ENCODE measurements at regions not wholly inside any gene's neighbourhood (a gene's known extent, or its start where the extent isn't known, plus 50 kb on each side); places are given as distances from the start of the nearest gene placed in this dataset.

DNA sequence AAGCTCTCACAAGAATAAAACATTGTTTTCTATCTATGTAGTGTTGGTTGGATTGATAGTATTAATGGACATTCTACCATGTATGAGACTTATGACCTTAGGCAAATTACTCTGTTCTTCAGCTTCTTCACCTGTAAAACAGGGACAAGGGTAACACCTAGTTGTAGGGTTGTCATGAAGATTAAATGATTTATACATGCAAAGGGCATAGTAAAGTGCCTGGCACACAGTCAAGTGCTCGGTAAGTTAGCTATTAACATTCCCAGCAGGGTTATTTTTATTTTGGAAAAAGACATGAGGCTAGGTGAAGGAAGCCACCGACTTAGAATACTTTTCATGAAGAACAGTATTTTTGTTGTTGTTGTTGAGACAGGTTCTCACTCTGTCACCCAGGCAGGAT lies 71.2 kb upstream of the PLXNC1 start:
- Histone ChIP-seq H2AFZ (no peak overlapping the region), H3K9me3 (ENCODE audit: low read depth) (no peaks in the 10 kb centered on the region), H3K9ac (no peak overlapping the region), H3K27me3 (replicated peaks; ENCODE audit: insufficient read depth) (no peaks in the 10 kb centered on the region), H3K9me2 (ENCODE audit: insufficient read depth) (no peaks in the 10 kb centered on the region), H3F3A (ENCODE audit: insufficient read depth) (peaks cover 9% of the 10 kb centered on the region; the same call in 1 of the 2 replicates), H3K79me2 (ENCODE audit: insufficient read depth) (no peaks in the 10 kb centered on the region), H3K4me1 (ENCODE audit: insufficient read depth) (peaks cover 22% of the 10 kb centered on the region), H3K36me3 (ENCODE audit: low read depth) (no peaks in the 10 kb centered on the region), H4K20me1 (ENCODE audit: insufficient read depth) (no peaks in the 10 kb centered on the region), H3K4me3 (no peak overlapping the region), H3K27ac (no peak overlapping the region), H3K4me2 (ENCODE audit: unreplicated experiment) (no peak overlapping the region)
- DNase-seq = no peak
- 38 to 47% methylated on average over 2 of the region's 2 CpGs for WGBS, 2 experiments (ENCODE audit: low coverage in 1 of 2, low lambda C conversion rate in 2 of 2, missing lambda C conversion rate in 2 of 2)
- in situ Hi-C loops (cut with MboI) = no loop called here
- TF ChIP-seq EZH2phosphoT487 (IDR thresholded peaks at IDR 0.05; ENCODE audit: insufficient read depth, low read depth) = no peak
- no peak for TF ChIP-seq EZH2 (IDR thresholded peaks at IDR 0.05; ENCODE audit: insufficient read depth, poor library complexity, severe bottlenecking)

DNA sequence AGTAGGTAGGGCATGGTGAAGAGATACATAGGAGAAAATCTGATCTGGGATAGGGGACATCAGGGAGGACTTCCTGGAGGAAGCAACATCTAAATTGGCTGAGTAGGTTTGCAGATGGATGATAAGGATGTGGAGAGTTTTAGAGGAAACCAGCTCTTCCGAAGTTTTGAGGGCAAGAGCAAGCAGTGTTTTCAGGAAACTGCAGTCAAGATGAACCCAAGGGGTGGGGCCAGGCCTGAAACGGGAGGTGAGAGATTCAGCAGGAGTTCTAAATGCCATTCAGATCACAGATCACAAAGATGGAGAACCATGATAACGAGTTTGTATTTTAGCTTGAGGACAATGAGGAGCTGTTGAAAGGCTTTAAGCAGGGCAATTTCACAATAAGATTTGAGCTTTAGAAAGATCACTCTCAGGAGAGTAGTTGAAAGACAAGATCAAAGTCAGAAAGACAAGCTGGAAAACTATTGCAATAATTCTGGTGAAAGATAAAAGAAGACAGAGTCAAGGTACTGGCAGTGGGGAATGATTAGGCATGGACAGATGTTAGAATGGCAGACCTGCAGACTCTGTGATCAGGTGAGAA lies 70.1 kb upstream of the PLXNC1 start:
- H3K9ac ChIP-seq = no peak overlapping the region
- H3K9me2 ChIP-seq (ENCODE audit: insufficient read depth) = no peaks in the 10 kb centered on the region
- 51 to 54% methylated on average over 3 of the region's 3 CpGs for WGBS, 2 experiments (ENCODE audit: low coverage in 1 of 2, low lambda C conversion rate in 2 of 2, missing lambda C conversion rate in 2 of 2)
- TF ChIP-seq EZH2phosphoT487 (IDR thresholded peaks at IDR 0.05; ENCODE audit: insufficient read depth, low read depth) = no peak
- TF ChIP-seq EZH2 (IDR thresholded peaks at IDR 0.05; ENCODE audit: insufficient read depth, poor library complexity, severe bottlenecking) = no peak
- H3K79me2 ChIP-seq (ENCODE audit: insufficient read depth) = no peaks in the 10 kb centered on the region
- H3K27me3 ChIP-seq (replicated peaks; ENCODE audit: insufficient read depth) = no peaks in the 10 kb centered on the region
- H3K4me2 ChIP-seq (ENCODE audit: unreplicated experiment) = no peak overlapping the region
- H3K4me1 ChIP-seq (ENCODE audit: insufficient read depth) = peaks cover 22% of the 10 kb centered on the region
- H2AFZ ChIP-seq = no peak overlapping the region
- no peak for DNase-seq
- no peak overlapping the region for H3K4me3 ChIP-seq
- H3F3A ChIP-seq (ENCODE audit: insufficient read depth) = peaks cover 9% of the 10 kb centered on the region; the same call in 1 of the 2 replicates
- H3K27ac ChIP-seq = no peak overlapping the region
- no peaks in the 10 kb centered on the region for H4K20me1 ChIP-seq (ENCODE audit: insufficient read depth)
- H3K9me3 ChIP-seq (ENCODE audit: low read depth) = no peaks in the 10 kb centered on the region
- H3K36me3 ChIP-seq (ENCODE audit: low read depth) = no peaks in the 10 kb centered on the region
- in situ Hi-C loops (cut with MboI) = no loop called here

DNA sequence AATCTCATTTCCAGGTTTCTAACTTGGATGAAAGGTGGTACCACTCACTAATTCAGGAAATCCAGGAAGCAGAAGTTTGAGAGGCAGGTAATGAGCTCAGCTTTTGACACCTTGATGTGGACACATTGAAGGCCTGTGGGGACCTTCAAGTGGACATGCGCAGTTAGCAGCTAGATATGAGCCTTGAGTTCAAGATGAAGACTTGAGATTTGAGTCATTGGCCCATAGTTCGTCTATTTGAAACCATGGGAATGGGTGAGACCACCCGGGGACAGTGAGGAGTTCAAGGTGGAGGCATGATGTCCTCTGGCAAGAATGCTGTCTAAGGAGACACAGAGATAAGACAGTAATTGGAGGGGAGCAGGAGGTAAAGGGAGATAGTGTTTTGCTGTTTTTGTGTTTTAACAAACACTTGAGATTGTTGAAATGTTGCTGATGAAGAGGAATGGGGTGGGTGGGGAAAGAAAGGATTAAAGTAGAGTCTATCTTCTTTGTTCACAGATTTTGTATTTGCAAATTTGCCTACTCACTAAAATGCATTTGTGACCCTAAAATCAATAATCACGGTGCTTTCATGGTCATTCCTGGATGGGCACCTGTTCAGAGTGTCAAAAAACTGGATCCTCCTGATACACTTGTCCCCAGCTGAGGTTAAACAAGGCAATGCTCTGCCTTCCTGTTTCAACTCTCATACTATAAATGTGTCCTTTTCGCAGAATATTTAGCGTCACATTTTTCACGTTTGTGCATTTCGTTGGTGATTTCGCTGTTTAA lies 69.5 kb upstream of the PLXNC1 start:
- DNase-seq = no peak
- TF ChIP-seq EZH2phosphoT487 (IDR thresholded peaks at IDR 0.05; ENCODE audit: insufficient read depth, low read depth) (no peak), EZH2 (IDR thresholded peaks at IDR 0.05; ENCODE audit: insufficient read depth, poor library complexity, severe bottlenecking) (no peak)
- Histone ChIP-seq H3K9ac (no peak overlapping the region), H4K20me1 (ENCODE audit: insufficient read depth) (no peaks in the 10 kb centered on the region), H3K79me2 (ENCODE audit: insufficient read depth) (no peaks in the 10 kb centered on the region), H3K36me3 (ENCODE audit: low read depth) (no peaks in the 10 kb centered on the region), H3K9me3 (ENCODE audit: low read depth) (no peaks in the 10 kb centered on the region), H3K9me2 (ENCODE audit: insufficient read depth) (no peaks in the 10 kb centered on the region), H3K27me3 (replicated peaks; ENCODE audit: insufficient read depth) (no peaks in the 10 kb centered on the region), H3K27ac (no peak overlapping the region), H3K4me3 (no peak overlapping the region), H3K4me1 (ENCODE audit: insufficient read depth) (peaks cover 19% of the 10 kb centered on the region), H3K4me2 (ENCODE audit: unreplicated experiment) (no peak overlapping the region), H2AFZ (no peak overlapping the region), H3F3A (ENCODE audit: insufficient read depth) (peaks cover 9% of the 10 kb centered on the region; the same call in 1 of the 2 replicates)
- in situ Hi-C loops (cut with MboI) = no loop called here
- WGBS, 2 experiments (ENCODE audit: low coverage in 1 of 2, low lambda C conversion rate in 2 of 2, missing lambda C conversion rate in 2 of 2) = 88% methylated on average over 9 of the region's 9 CpGs

DNA sequence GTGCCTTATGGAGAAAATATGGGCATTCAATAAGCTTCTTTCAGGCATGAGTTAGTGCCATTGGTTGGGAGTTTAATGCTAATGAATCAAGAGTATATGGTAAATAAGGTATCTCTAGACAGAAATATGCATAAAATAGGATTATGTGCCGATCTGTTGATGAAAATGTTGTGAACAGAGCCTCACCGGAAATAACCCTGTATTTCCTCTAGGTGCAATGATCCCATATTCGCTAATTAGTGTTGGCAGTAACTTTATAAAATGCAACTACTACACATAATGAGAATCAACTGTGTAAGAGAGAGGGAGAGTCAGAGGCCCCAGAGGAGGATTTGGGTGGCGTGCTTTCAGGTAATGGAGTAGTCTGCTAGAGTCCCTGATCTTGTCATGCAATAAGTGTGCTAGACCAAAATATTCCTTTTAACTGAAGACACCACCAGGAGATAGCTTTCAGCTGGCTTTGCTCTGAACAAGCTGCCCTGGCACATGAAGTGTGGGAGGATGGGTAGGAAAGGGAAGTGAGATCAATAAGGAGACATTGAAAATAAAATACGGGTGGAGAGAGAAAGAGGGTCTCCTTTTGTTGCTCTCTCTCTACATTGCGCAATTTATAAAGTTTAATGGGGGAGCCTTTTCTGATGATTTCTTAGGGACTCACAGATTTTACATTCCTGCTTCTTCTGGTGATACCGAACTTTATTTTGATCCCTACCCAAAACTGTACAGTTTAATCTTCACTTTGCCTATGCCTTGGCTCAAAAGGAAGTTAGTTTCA lies 68.6 kb upstream of the PLXNC1 start:
- Histone ChIP-seq H2AFZ (no peak overlapping the region), H3K79me2 (ENCODE audit: insufficient read depth) (no peaks in the 10 kb centered on the region), H3K27ac (no peak overlapping the region), H3K4me2 (ENCODE audit: unreplicated experiment) (no peak overlapping the region), H3K9ac (no peak overlapping the region), H4K20me1 (ENCODE audit: insufficient read depth) (no peaks in the 10 kb centered on the region), H3K27me3 (replicated peaks; ENCODE audit: insufficient read depth) (no peaks in the 10 kb centered on the region), H3K4me1 (ENCODE audit: insufficient read depth) (peaks cover 11% of the 10 kb centered on the region), H3K9me2 (ENCODE audit: insufficient read depth) (no peaks in the 10 kb centered on the region), H3F3A (ENCODE audit: insufficient read depth) (peaks cover 4% of the 10 kb centered on the region; the same call in 1 of the 2 replicates), H3K9me3 (ENCODE audit: low read depth) (no peaks in the 10 kb centered on the region), H3K4me3 (no peak overlapping the region), H3K36me3 (ENCODE audit: low read depth) (no peaks in the 10 kb centered on the region)
- TF ChIP-seq EZH2 (IDR thresholded peaks at IDR 0.05; ENCODE audit: insufficient read depth, poor library complexity, severe bottlenecking) (no peak), EZH2phosphoT487 (IDR thresholded peaks at IDR 0.05; ENCODE audit: insufficient read depth, low read depth) (no peak)
- WGBS, 2 experiments (ENCODE audit: low coverage in 1 of 2, low lambda C conversion rate in 2 of 2, missing lambda C conversion rate in 2 of 2) = 77 to 78% methylated on average over 7 of the region's 7 CpGs
- in situ Hi-C loops (cut with MboI) = no loop called here
- no peak for DNase-seq

All from GM23248 (cell line).